GM19025 (cell line): ENCODE measurements at regions not wholly inside any gene's neighbourhood (a gene's known extent, or its start where the extent isn't known, plus 50 kb on each side); places are given as distances from the start of the nearest gene placed in this dataset.
A peak's percentile ranks its signal among the peaks of the same experiment; 100 is the strongest.
"Not testable (repeated sequence)": the region's sequence is repeated elsewhere in the genome, so short reads cannot be mapped to it uniquely, and the experiment has no call there.

Experiments used
- ATAC-seq: cut with Tn5 transposase; IDR thresholded peaks from one replicate; pipeline ENCODE4 v1.9.1; 2021; ENCODE audit warnings: mild to moderate bottlenecking, low read depth, moderate library complexity; ENCODE audit not compliant: unreplicated experiment

DNA sequence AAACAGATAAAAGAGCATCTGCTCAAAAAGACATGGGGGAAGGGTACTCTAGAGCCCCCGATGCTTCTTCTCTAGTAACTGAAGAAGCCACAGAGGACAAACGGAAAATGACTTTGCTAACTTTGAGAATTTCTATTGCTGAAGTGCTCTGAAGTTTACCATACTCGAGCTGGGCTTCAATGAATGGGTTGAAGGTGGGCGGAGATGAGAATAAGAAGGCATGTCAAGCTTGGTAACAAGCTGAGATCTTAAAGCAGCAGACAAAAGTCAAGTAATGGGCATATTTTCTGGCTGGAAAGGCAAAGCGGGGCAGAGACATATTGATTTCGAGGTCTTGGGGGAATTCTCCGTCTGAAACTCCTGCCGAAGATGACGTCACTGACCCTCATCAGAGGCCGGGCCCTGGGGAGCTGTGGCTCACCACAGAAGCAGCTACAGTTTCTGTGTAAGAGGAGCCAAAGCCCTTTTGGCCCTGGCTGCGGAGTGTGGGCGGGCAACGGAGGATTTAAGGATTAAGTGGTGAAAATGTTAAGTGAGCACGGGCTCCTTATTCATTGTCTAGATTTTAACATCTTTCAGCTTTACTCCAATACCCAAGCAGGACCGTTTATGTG lies 115.8 kb upstream of the SLIT3 start:
- ATAC-seq: peak; percentile 96

DNA sequence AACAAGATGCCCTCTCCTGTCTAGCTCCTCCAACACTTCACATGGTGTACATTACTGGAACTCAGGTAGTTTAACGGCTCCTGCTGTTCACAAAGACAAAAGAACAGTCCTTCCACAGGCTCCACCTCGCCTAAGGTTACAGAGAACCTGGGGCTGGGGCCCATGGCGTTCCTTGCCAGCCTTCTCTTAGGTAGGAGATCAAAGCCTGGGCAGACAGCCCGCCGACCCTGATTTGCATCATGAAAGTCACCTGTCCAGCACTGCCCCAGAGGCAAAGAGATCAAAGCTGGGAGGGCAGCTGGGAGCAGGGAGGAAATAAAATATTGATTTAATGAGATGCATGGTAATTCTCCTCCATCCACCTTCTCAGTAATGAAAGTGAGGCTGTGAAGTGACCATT lies 115.0 kb upstream of the SLIT3 start:
- no peak for ATAC-seq

DNA sequence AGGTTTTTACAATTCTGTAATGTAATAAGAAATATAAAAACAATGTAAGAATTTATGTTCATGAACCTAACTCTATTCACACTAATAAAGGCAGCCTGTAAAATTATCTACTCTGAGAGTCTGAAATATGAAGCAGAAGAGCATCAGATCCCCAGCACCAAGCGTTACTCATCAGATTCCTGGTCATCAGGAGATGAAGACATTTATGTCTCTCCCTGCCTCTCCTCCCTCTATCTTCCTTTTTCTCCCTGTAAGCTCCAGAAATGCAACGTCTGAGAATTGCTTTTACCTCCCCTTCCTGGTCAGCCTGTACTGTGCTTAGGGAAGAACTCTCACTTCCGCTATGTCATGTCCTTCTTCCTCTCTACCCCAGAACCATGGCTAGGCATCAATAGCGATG lies 114.4 kb upstream of the SLIT3 start:
- no peak for ATAC-seq

DNA sequence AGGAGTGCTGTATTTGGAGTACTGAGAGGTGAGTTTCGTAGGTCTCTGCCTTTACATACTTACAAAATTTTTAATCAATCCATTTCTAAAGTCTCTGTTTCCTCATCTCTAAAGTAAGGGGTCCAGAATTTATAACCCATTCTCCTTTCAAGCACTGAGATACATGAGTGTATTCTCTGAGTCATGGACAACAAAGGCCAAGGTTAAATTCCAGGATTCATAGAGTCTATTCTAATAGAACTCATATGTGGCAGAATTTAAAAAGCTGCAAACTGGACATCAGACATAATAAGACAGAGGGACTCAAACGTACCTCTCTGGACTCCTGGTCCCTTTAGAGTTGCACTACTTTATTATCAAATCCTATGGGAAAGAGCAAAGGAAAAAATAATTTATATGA lies 112.5 kb upstream of the SLIT3 start:
- ATAC-seq: no peak

DNA sequence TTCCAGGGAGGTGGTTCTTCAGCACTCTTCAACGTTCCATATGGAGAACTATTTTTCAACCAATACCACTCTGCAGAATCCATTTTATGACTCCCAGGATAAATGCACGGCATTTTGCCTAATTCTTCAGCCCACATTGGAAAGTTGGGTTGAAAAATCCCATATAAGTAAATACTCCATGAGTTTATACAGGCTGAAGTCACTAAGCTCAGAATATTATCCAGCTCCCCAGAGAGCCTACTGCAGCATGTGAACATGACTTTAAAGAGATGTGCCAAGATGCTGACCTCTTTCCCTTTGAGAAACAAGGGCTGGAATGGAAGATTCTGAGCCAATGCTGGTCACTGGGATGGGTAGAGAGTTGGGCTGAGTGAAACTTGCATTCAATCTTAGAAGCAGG lies 111.9 kb upstream of the SLIT3 start:
- no peak for ATAC-seq

DNA sequence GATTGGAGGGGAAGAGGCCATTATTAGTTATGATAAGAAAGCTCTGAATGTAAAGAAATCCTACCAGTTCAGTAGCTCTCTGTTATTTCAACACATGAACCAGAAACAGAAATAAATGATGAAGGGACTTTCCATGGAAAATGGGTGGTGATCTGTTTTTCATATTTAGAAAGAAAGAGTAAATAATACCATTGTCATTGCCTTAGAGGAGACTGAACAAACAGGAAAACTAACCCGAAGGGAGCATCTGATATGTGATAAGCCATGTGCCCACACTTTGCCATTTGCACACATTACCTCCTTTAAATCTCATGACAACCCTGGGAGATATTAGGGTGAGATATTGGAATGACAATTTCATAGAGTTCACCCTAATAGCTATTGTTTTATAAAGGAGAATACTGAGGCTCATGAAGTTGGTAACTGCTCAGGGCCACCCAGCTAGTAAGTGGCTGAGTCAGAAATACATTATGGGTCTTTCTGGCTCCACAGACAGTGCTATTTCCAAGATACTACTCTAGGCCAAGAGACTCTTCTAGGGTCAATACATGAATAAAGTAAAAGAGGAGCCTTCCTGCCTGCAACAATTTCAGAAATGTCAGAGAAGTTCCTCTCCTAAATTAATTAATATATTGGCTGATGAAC lies 111.0 kb upstream of the SLIT3 start:
- no peak for ATAC-seq

DNA sequence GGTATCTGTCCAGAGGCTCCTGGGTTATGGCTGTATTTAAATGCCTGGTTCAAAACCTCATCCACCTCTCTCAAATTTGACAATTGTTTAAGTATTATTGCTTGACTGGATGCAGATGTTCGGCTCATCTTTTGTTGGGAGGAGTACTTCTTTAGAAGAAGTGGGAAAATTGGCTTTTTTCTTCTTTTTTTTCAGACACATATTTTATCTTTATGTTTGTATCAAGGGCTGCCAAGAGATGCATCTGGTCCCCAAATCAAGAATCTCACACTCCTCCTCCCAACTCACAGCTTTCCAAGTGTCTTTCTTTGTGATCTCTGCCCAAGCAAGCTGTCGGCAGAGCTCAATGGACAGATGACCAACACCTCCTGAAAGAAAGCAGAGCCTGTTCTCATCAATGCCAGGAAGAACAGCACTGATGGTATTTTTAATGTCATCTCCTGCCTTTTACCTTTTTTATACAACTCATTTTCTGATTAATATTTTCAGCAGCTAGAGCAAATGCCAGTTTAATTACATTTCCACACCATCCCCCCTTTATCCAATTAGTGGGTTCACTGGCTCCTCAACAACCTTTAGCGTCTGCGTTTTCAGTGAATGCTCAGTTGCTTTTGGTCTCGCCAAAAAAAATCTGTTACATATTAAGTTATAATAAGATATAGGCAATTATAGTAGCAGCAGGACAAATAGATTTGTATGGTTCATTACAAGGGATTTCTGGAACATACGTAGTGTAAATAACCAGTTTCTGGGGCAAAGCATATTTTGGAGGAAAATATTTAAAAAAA lies 110.3 kb upstream of the SLIT3 start:
- ATAC-seq: no peak

DNA sequence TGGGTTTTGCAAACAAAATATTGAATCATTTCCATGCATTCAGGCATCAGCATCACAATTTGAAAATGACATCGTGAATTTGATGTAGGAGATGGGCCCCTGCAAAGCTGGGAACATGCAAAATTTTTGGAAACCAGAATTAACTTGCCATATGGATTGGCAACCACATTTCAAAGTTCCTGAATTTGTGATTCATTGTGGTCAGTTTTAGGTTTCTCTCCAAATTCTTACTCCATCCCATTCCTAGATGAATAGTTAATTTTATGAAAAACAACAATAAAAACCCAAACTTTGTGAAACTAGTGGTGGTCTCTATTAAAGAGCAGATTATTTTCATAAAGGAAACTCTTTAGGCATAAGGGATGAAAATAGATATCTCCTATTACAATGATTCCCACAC lies 107.8 kb upstream of the SLIT3 start:
- ATAC-seq: no peak

DNA sequence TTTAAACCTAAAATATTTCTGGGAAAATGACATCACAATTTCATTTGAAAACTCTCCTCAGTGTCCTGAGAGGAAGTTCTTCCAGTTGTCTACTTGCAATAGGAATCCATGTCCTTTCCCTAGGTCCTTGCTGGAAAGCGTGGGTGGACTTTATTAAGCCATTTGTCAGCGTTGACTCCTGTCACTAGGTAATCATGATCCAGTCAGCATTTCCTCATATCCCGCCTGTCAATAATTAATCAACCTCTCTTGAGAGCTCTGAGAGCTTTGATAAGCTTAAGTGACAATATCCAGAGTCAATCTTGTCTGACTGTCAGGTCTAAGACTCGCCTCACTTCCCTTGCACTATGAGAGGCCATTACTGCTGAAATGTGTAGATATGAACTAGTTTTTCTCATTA lies 107.2 kb upstream of the SLIT3 start:
- no peak for ATAC-seq

DNA sequence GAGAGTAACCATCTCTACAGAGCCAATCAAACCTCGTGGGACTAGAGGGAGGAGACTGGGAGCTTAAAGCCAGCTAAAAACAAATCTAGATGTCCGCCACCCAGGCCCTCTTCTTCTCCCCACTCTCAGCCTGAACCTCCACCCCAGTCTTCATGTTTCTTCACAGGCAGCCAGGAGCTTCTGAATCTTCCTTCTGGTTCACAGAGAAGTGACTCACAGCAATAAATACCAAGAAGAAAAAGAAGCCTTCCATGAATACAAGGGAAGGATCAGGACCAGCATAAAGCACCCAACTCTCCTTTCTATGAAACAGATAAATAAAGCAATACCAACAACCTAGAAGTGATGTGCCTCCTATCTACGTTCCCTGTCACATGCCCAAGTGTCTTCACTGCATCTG lies 103.3 kb upstream of the SLIT3 start:
- no peak for ATAC-seq

DNA sequence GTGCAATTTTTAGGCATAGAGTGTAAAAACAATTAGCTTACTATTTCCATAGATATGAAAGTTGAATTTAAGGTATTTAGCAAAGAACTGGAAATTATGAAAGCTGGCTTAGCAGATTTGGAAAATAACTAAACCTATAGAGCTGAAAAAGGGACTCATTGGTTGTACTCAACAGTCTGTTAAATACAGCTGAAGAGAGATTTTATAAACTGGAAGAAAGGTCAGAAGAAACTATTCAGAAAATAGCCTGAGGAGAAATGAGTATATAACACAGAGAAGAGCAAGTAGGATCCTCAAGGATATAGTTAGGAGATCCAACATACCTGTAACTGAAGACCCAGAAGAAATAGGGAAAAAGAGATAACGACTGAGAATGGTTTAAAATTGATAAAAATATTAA lies 97.6 kb upstream of the SLIT3 start:
- ATAC-seq: no peak

DNA sequence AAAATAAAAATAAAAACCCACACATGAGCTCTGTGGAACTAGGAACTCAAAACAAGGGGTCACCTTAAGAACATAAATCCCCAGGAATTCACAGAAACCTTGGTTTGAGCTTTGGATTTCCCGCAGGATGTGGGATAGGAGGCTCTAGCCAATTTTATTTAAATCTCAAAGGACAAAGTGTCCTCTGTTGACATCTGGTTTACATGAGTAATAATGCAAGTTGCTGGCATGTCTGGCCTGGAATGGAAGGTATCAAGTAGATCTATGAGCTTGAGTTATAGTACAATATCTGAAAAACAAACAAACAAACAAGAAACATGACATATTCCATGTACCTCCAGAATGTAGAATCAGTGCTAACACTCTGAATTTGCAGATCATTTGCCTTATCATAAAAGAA lies 94.2 kb upstream of the SLIT3 start:
- no peak for ATAC-seq

DNA sequence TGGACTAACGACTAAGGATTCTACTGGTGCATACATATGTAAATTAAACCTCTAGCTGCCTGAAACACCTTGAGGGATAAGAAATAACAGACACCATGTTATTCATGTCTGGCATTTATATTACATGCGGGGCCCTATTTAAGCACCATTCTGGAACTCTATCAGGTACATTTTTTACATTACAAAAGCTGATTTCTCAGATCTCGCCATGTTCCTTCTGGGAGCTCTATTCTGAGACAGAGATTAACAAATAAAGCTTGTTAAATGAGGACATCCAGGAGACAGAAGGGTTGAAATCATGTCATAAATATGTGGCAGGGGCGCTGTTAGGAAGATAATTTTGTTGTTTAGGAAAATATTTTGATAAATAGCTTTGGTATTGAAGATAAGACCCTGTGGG lies 93.4 kb upstream of the SLIT3 start:
- no peak for ATAC-seq

DNA sequence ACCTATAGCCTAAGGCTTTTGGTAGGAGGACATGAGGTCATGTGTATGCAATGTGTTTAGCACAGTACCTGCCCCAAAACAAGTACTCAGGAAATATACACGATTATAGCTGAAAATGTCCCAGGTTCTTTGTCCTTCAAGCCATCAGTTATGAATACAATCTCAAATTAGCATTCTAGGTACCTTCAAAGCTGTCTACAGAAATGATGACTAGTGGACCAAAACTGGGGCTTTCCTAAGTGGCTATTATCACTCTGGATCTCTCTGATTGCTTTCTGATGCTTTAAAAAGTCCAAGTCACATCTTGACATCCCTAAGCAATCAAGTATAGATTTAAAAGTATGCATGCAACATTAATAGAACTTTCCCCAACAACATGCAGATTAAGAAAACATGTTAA lies 93.0 kb upstream of the SLIT3 start:
- no peak for ATAC-seq

DNA sequence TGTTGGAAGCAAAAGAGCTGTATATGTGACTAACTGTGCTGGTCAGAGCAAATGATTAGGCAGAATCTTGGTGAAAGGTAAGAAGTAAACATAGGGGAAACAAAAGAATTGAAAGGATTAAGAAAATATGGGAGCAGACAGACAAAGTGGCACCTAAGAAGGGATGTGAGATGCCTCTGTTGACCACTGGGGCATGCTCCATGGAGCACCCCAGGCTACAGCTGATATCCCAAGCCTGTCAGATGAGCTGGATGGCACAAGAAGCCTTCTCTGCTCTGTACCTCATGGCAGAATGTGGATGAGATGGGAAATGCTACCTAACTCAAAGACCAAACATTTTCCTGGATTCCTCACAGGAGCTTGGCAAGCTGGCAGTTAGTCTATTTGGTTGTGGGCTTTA lies 89.3 kb upstream of the SLIT3 start:
- no peak for ATAC-seq

DNA sequence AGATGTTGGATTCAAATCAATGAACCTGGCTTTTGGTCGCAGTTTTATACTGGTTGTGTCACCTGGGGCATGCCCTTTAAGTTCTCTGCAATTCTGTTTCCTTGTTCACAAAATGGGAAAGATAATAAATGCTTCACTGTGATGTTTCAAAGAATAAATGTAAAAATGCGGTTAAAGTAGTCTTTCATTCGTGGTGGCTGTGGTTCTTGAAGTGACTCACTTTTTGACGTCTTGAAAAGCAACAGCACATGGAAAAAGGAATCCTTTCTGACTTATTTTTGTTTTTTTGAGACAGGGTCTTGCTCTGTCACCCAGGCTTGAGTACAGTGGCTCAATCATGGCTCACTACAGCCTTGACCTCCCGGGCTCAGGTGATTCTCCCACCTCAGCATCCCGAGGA lies 88.4 kb upstream of the SLIT3 start:
- ATAC-seq: no peak

DNA sequence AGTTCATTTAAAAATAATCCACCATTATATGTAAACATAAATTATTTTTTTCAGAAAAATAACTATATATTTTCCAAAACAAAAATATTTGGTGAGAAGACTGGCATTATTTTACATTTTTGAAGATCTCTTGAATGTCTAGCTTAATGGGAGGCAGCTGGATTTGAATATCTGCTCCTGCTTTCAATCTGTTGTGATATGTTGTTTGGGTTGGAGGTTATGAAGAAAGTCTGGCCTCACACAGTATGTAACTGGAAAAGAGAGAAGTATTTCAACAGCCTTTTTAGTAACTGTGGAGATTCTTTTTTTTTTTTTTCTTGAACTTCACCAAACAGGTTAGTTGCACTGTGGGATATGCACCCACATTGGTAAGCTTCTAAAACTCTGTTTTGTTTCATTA lies 84.7 kb upstream of the SLIT3 start:
- no peak for ATAC-seq

DNA sequence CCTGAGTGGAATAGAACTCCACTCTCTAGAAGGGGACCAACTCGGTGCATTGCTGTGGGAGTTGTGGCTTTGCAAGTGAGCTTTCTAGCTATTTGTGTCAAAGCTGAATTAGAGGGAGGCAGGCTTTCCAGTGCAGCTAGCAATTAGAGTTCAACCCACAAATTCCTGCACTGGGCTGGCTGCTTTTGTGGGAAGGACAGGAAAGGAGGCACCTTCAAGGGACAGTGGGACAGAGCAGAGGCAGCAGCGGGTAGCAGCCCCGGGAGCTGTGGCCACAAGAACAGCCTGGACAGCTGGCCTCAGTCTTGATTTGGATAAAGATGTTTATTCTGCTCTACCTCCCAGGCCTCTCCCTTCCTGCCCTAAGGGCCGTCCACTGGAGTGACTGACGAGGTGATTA lies 83.7 kb upstream of the SLIT3 start:
- ATAC-seq: no peak

DNA sequence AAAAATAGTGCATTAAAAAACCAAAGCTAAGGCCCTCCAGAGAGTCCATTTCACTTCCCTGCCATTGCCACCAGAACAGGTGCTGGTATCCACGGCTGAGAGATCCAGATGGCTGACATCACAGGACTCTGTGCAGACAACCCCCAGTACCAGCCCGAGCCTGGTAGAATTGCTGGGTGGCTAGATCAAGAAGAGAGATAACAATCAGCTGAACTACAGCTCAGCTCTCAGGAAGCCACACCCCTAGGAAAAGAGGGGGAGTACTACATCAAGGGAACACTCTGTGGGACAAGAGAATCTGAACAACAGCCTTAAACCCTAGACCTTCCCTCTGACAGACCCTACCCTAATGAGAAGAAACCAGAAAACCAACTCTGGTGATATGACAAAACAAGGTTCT lies 73.8 kb upstream of the SLIT3 start:
- ATAC-seq: no peak

DNA sequence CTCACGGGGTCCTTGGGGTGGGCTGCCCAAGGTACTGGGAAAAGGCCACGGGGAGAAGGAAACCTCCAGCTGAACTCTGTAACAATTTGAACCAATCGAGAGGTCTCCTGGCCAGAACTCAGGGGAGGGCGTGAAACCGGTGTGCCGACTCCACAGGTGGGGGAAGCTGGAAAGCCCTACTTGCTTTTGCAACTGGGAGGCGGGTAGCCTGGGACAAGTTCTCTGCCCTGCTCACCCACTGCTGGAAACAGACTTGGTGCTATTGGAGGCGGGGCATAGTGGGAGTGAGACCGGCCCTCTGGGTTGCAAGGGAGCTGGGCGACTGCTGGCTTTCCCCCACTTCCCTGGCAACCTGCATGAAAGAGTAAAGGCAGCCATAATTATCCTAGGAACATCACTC lies 73.2 kb upstream of the SLIT3 start:
- ATAC-seq: no peak

DNA sequence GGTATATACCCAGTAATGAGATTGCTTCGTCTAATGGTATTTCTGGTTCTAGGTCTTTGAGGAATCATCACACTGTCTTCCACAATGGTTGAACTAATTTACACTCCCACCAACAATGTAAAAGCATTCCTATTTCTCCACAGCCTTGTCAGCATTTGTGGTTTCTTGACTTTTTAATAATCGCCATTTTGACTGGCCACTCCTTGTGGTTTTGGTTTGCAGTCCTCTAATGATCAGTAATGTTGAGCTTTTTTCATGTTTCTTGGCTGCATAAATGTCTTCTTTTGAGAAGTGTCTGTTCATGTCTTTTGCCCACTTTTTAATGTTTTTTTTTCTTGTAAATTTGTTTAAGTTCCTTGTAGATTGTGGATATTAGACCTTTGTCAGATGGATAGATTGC lies 70.9 kb upstream of the SLIT3 start:
- ATAC-seq: not testable (repeated sequence)

DNA sequence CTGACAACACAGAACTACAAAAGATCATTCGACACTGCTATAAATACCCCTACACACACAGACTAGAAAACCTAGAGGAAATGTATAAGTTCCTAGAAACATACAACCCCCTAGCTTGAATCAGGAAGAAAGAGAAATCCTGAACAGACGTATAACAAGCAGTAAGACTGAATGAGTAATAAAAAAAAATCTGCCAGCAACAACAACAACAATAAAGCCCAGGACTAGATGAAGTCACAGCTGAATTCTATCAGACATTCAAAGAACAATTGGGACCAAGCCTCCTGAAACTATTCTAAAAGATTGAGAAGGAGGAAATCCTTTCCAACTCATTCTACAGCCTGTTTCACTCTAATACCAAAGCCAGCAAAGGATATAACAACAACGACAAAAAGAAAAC lies 68.2 kb upstream of the SLIT3 start:
- ATAC-seq: no peak
